Right lobe of liver (tissue), 6 donors: ENCODE measurements at regions not wholly inside any gene's neighbourhood (a gene's known extent, or its start where the extent isn't known, plus 50 kb on each side); places are given as distances from the start of the nearest gene placed in this dataset.

Experiments used
- ATAC-seq, 4 donors: fragments of 200-7000 bp; cut with Tn5 transposase; one replicate each; pipeline ENCODE4 v1.9.1; 2020; ENCODE audit warnings: mild to moderate bottlenecking in 4 of 4, moderate library complexity in 4 of 4
- DNase-seq, 3 donors: peaks; one replicate each; pipeline ENCODE4 v3.0.0-alpha.2; 2020
- H3K27ac ChIP-seq, 3 donors: fragments of 200-600 bp; one replicate each; pipeline ENCODE4 v1.8.0; 2022
- H3K27me3 ChIP-seq, 2 donors: fragments of 200-600 bp; one replicate each; pipeline ENCODE4 v1.8.0; 2022
- H3K36me3 ChIP-seq, 4 donors: fragments of 200-600 bp; sonication (generic) in 1 of 4; one replicate each; pipeline versions ENCODE4 v1.5.1 to v1.8.0; 2017 to 2022; ENCODE audit warnings: control low read depth in 1 of 4
- H3K4me1 ChIP-seq, 4 donors: fragments of 200-600 bp; sonication (generic) in 1 of 4; one replicate each; pipeline versions ENCODE4 v1.5.1 to v1.8.0; 2017 to 2022; ENCODE audit warnings: control low read depth in 1 of 4
- H3K4me3 ChIP-seq, 3 donors: fragments of 200-600 bp; one replicate each; pipeline ENCODE4 v1.8.0; 2022
- H3K9me3 ChIP-seq, 4 donors: fragments of 200-600 bp; sonication (generic) in 1 of 4; one replicate each; pipeline versions ENCODE4 v1.5.1 to v1.8.0; 2017 to 2022; ENCODE audit warnings: control low read depth in 1 of 4
- CTCF ChIP-seq, 4 donors: fragments of 200-600 bp in 3 of 4; fragments of 450-650 bp in 1 of 4; IDR thresholded peaks; one replicate each; pipeline versions ENCODE4 v1.5.1 to v1.8.0; 2016 to 2022; ENCODE audit warnings: antibody characterized with exemption in 4 of 4, mild to moderate bottlenecking in 2 of 4
- POLR2A ChIP-seq: fragments of 450-650 bp; IDR thresholded peaks from one replicate; pipeline ENCODE4 v1.6.1; 2017; ENCODE audit warnings: antibody characterized with exemption, mild to moderate bottlenecking
- WGBS: methylation state at CpG from one replicate; pipeline ENCODE4 v1.1.6; 2018; ENCODE audit warnings: low coverage, low lambda C conversion rate; ENCODE audit not compliant: insufficient coverage; ENCODE audit errors: missing lambda C conversion rate; 5-methylcytosine and 5-hydroxymethylcytosine counted together
- intact Hi-C, 2 donors: fragments of 100-400 bp; cut with DNase I; formaldehyde crosslinking; loops; one replicate each; pipeline versions ENCODE4 v1.11.2 to v1.14.1; 2022
- donor health status: DM: no; HTN: yes; CAD: no.
- donor health status: DM: no; HTN: no; CAD: no.
- donor health status: DM: no; HTN: no; CAD: no.
- donor health status: DM: no; HTN: yes; CAD: no.
- donor health status: DM: no; HTN: yes; CAD: no.

DNA sequence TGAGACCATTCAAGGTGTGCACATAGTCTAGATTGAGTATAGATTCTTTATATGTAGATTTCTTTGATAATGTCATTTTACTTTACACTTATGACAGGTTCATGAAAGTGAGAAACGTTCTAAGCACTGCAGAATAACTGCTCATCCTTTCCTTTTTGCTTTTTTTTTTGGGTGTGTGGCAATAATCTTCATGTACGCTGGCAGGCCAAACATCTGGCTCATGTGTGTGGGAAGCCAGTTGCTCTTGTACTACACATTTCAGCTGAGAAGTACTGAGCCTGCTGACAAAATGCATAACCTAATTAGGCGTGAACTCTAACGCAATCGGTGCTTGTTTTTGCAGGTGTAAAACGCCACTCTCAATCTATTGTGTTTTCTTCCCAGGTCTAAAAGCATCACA, 350.8 kb upstream of the KAZN start:
- TF ChIP-seq POLR2A (no peak), CTCF (IDR thresholded peaks at IDR 0.05) (no peak)
- no peaks in the 10 kb centered on the region for H3K36me3 ChIP-seq
- intact Hi-C loops: no loop called here
- WGBS: 67% methylated on average over 6 of the region's 6 CpGs
- no peaks in the 10 kb centered on the region for H3K27me3 ChIP-seq
- no peak for DNase-seq
- ATAC-seq: no peak
- H3K4me3 ChIP-seq: no peak overlapping the region
- H3K4me1 ChIP-seq: no peaks in the 10 kb centered on the region
- no peak overlapping the region for H3K27ac ChIP-seq
- H3K9me3 ChIP-seq: no peaks in the 10 kb centered on the region

- H3K4me1 ChIP-seq: no peaks in the 10 kb centered on the region
- no peaks in the 10 kb centered on the region for H3K36me3 ChIP-seq
- no peak overlapping the region for H3K27ac ChIP-seq
- intact Hi-C loops: no loop called here
- no peaks in the 10 kb centered on the region for H3K9me3 ChIP-seq
- no peaks in the 10 kb centered on the region for H3K27me3 ChIP-seq
- no peak for DNase-seq
- TF ChIP-seq CTCF (IDR thresholded peaks at IDR 0.05): no peak
- no peak for TF ChIP-seq POLR2A
- ATAC-seq: no peak
- H3K4me3 ChIP-seq: no peak overlapping the region
- WGBS: 67% methylated on average over 2 of the region's 2 CpGs
These were observed 346.6 kb upstream of the KAZN start for GRCh38 chr1:14251871-14252270.

- WGBS: 76% methylated on average over 7 of the region's 7 CpGs
- TF ChIP-seq POLR2A: no peak
- no peak for TF ChIP-seq CTCF (IDR thresholded peaks at IDR 0.05)
- no peak for DNase-seq
These were observed 344.8 kb upstream of the KAZN start for GRCh38 chr1:14253676-14254075.

DNA sequence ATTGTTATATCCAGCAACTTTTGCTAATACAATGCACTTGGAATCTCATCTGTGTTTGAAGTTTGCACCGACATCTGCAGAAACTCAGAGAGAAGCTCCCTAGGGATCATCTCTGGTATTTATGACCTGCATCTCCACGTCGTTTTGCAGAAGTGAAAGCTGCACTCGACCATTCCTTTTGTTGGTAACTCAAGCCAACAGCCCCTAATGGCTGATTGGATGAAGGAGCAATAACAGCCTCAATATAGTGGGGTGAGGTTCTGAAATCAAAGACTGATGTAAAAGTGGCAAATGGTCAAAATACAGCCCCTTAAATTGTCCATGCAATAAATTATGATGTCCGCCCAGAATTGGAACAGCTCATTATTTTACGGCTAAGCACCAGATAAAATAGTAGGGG, 344.2 kb upstream of the KAZN start:
- Histone ChIP-seq H3K4me3 (no peak overlapping the region), H3K27me3 (no peaks in the 10 kb centered on the region), H3K4me1 (no peaks in the 10 kb centered on the region), H3K9me3 (no peaks in the 10 kb centered on the region), H3K27ac (no peak overlapping the region), H3K36me3 (no peaks in the 10 kb centered on the region)
- DNase-seq (no peak), ATAC-seq (no peak)
- TF ChIP-seq CTCF (IDR thresholded peaks at IDR 0.05) (no peak), POLR2A (no peak)
- WGBS: 50% methylated on average over 6 of the region's 6 CpGs
- intact Hi-C loops: no loop called here

More at GRCh38 chr1:14253676-14254075, 344.8 kb upstream of the KAZN start:
- no peaks in the 10 kb centered on the region for H3K36me3 ChIP-seq
- ATAC-seq: no peak
- H3K9me3 ChIP-seq: no peaks in the 10 kb centered on the region
- H3K4me3 ChIP-seq: no peak overlapping the region
- intact Hi-C loops: no loop called here
- H3K27me3 ChIP-seq: no peaks in the 10 kb centered on the region
- no peaks in the 10 kb centered on the region for H3K4me1 ChIP-seq
- no peak overlapping the region for H3K27ac ChIP-seq

GRCh38 chr1:14255233-14255632, 343.3 kb upstream of the KAZN start:
- H3K4me1 ChIP-seq: no peaks in the 10 kb centered on the region
- TF ChIP-seq POLR2A (no peak), CTCF (IDR thresholded peaks at IDR 0.05) (no peak)
- H3K27me3 ChIP-seq: no peaks in the 10 kb centered on the region
- no peak overlapping the region for H3K27ac ChIP-seq
- H3K4me3 ChIP-seq: no peak overlapping the region
- intact Hi-C loops: no loop called here
- DNase-seq (no peak), ATAC-seq (no peak)
- no peaks in the 10 kb centered on the region for H3K36me3 ChIP-seq
- WGBS: 71% methylated on average over 3 of the region's 3 CpGs
- no peaks in the 10 kb centered on the region for H3K9me3 ChIP-seq
